HG03520 (cell line): ENCODE measurements at regions not wholly inside any gene's neighbourhood (a gene's known extent, or its start where the extent isn't known, plus 50 kb on each side); places are given as distances from the start of the nearest gene placed in this dataset.
"Not testable (repeated sequence)": the region's sequence is repeated elsewhere in the genome, so short reads cannot be mapped to it uniquely, and the experiment has no call there.

ENCODE experiments used
- ATAC-seq: cut with Tn5 transposase; IDR thresholded peaks from one replicate; pipeline ENCODE4 v1.9.1; 2021; ENCODE audit warnings: mild to moderate bottlenecking, moderate library complexity; ENCODE audit not compliant: unreplicated experiment

DNA sequence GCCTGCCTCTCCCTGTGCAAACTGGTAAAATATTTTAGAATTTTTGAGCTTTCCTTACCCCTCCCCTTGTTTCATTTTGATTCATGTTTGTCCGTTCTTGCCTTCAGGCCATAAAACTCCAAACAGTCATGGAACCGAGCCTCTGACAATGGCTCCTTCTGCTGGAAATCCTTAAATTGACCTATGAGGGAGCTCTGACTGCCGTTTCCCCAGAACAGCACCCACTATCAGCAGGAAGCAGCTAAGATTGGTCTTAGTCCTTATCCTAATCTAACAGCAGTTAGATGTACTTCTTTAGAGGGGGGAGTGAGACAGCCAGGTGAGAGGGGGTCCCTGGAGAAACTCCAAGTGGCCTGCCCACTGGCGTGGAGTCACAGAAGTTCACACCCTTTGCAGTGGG, 106.7 kb downstream of the FAM174A start:
- no peak for ATAC-seq

DNA sequence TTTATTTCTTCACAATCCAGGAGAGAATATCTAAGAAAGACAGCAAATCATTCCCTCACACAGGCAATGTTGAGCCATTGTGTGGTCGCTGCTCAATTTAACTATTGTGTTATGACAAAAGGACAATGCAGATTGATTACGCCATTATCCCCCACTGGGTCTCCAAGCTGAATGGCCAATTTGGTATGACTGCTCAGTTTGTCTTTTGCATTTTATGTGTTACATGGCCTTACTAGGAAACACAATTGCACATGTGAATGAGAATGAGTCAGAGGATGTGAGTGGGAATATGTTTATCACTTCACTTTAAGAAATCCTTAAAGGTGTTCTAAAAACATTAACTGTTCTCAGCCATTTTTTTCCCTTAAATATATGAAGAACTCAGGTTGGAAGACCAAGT, 108.3 kb downstream of the FAM174A start:
- ATAC-seq = no peak

DNA sequence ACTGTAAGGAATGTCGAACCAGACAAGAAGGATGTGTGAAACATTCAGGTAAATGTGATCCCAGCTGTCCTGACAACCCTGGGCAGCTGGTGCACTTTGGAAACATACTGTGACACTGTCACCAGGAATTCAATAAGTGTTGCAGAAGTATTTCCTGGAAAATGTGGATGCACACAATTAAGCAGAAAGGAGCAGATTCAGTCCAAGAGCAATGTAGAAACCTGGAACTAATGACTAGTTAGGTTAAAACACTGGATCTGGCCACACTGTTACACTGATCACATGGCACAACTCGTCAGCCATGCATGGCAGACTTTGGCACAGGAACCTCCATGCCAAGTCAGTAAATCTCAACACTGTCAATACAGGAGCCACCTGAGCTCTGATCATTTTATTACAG, 109.0 kb downstream of the FAM174A start:
- ATAC-seq = no peak

GRCh38 chr5:100644776-100645175, 109.6 kb downstream of the FAM174A start:
- ATAC-seq = no peak

DNA sequence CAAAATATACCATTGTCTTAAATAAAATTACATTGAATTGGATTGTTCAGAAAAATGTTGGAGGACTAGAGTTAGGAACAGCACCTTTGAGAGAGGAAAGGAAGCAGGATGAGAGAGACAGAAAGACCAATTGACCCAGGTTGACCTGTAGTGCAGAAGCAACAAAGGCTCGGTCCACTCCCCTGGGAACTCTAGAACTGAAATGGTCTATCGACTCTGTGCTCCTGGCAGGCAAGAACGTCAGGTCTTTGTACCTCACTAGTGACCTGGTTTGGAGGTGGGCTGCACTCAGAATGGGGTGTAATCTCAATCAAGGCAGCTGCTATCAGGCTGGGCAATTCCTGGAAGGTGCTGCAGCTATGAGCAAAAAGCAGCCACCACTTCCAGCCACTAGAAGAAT, 110.8 kb downstream of the FAM174A start:
- no peak for ATAC-seq

GRCh38 chr5:100646691-100647090, 111.5 kb downstream of the FAM174A start:
- no peak for ATAC-seq

DNA sequence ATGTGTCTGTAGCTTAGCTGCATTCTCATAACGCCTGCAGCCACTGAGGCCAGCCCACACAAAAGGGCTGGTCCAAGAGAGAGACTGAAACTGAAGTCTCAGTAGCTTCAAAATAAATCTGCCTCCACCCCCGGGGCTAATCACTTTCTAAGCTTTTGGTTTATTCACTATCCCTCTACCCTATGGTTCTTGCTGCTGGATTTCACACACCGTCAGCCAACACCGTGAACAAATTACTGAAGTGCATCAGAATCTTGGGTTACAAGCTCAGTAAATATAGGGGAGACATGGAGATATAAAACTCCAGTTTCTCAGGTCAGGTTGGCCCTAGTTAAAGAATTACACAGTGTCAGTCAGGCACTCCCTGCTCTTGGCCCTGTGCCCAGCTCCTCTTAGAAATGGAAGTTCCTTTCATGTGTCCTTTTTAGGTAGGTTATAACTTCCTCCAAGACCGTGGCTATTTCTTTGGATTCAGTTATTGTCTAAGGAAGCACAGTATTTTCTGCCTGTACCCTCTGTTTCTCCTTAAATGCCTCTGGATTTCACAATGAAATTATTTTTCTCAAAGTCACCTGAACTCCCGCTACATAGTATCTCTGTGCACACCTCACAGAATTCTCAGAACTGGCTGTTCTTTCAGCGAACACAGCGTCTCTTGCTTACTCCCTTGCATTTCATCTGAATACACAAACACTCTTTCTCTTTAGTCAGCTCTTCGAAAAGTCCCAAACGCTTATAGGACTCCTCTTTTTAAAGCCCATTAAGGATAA, 112.5 kb downstream of the FAM174A start:
- ATAC-seq = peak; percentile 49

DNA sequence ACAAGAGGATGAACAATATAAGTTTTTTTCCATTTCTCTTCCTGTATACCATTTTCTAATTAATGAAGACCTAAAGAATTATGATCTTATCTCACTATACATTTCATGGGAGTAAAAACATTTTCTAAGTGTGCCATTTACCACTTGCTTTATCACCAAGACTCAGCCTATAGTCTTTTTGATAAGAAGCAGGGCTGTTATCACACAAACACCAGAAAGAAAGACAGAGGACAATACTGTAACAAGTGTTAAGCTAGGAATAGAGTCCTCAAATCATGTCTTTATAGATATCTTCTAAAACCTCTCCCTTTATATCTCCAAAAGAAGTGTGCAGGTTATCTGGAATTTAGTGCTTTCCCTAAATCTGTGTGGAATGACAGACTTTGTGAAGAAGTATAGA, 119.7 kb downstream of the FAM174A start:
- ATAC-seq = no peak

DNA sequence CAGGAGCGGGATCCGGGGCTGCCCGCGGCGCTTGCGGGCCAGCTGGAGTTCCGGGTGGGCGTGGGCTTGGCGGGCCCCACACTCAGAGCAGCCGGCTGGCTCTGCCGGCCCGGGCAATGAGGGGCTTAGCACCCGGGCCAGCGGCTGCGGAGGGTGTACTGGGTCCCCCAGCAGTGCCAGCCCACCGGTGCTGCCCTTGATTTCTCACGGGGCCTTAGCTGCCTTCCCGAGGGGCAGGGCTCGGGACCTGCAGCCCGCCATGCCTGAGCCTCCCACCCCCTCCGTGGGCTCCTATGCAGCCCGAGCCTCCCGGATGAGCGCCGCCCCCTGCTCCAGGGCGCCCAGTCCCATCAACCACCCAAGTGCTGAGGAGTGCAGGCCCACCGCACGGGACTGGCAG, 121.6 kb downstream of the FAM174A start:
- not testable (repeated sequence) for ATAC-seq

DNA sequence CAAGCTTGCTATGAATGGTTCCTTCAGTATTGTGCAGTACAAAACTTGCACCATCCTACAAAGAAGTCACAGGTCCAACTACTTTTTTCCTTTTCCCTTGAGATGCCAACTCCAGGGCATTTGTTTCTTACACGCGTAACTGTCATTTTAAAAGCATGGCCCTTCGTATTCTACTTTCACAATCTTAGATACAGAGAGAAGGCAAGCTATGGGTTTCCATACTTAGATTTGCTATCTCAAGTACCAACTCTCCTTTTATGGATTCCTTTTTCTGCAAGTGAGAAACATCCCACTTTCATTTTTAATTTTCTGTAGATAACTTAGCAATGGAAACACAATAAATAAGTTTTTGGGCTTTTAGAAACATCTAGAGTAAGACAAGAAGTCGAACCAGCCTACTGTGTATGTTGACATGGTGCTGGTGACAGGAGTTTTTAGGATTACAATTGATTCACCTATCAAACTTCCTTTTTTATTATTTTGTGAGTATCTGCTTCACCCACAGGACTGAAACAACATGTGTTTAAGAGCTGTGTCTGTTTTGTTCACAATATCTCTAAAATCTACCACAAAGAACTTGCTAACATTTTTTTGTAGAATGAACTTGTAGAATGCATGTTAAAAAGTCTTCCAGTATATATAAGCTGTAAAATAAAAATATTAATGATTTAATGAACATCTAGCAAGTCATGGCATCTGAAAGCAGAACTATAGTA, 124.1 kb downstream of the FAM174A start:
- ATAC-seq = no peak

DNA sequence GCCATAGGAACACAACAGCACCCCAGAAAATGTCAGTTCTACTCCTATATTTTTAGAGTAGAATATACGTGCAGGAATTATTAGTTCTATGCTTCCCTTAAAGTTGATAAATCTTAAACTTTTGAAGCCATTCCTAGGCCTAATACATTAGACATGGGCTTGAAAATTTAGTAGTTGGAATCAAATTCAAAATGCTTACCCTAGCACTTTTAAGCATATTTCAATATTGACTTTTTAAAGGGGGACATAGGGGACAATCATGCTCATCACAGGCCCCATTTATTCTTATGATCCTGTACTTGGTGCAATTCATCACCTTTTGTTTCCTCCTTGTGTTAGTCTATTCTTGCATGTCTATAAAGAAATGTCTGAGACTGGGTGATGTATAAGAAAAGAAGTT, 129.0 kb downstream of the FAM174A start:
- ATAC-seq = no peak

DNA sequence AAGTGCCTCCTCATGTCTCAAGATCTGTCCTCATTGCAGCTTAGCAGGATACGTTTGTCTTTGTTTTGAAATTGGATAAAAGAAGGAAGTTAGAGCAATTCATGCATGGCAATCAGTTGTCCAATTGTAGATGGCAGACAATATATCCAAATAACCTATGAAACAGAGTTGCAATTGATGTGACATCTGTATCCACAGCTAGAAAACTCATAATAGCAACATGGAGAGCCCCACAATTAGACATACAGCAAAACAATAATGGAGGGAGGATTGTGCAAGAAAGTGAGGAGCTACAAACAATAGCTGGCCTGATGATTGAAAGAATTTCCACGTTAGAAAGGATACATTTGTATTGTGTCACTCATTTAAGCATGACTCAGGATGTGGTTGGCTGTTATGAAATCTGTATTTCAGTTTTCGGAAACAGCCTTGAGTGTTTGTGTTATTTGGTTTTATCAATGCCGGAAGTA, 132.0 kb downstream of the FAM174A start:
- peak; percentile 60 for ATAC-seq

DNA sequence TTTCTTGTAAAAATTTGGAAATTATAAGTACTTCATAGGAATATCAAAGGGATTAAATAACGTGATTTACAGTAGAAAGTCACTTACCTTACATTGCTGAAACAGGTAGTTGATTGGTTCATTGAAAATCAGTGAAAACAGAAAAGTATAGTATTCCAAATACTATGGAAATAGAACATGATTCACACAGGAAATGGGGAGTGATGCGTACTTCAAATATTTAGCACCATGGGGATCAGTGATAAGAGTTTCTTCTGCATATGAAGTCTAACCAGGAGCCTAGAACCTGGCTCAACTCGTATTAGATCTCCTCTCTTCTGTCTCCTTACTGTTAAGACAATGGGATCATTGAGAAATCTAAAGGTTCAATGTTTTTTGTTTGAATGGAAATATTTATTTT, 133.3 kb downstream of the FAM174A start:
- ATAC-seq = no peak

DNA sequence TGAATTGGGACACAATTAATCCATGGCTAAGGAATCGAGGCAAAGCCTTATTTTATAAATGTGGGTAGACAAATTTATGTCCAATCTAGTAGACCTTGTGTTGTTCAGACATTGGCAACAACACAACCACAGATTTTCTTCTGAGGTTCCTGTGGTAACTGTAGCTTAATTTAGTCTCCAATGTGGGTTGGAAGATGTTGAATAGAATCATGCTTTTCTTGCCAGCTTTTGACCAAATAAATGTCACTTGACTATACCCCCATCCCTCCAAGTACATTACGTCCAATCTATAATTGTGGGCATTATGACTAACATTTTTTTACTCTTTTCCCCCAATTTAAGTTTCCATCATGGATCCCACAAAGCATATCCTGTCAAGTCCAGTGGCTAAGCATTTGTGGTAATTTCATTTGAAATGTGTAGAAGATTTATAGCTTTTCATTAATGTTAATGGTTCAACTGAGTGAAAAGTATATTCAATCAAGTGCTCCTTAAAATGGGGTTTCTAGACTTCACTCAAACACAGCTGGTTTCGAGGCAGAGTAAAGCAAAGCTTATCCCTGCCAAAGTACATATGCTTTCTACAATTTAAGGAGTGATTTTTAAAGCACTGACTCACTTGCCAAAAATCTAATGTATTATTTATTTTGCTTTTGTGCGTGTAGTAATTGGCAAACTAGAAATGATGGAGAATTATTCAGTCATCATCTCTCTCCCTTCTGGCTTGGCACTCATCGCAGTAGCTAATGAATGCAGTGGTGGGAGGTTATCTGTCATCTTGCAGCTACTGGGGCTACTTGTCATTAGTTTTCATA, 141.8 kb downstream of the FAM174A start:
- ATAC-seq = no peak

DNA sequence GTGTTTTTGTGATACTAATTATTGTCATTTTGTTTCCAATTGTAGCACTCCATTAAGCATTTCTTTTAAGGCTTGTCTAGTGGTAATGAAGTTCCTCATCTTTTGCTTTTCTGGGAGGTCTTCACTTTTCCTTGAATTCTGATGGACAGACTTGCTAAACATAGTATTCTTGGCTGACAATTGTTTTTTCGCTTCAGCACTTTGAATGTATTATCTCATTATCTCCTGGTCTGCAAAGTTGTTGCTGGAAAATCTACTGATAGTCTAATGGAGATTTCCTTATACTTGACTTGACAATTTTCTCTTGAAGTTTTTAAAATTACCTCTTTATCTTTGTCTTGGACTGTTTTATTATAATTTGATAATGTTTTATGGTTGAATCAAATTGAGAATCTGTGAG, 147.5 kb downstream of the FAM174A start:
- ATAC-seq = no peak

DNA sequence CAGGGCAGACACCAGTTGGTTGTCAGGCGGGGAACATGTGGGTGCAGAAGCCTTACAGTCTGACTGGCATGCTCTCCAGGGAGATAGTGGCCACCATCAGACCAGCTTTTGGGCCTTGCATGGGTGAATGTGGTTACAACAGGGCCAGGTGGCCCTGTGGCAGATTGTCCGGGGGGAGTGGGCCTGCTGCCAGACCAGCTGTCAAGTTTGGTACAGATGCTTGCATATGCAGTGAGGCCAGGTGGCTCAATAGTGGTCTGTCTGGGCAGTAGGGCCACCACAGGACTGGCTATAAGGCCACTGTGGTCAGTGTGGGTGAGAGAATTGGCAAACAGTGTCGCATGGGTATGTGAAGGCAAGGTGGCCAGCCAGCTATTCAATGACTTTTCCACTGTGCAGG, 148.7 kb downstream of the FAM174A start:
- no peak for ATAC-seq

DNA sequence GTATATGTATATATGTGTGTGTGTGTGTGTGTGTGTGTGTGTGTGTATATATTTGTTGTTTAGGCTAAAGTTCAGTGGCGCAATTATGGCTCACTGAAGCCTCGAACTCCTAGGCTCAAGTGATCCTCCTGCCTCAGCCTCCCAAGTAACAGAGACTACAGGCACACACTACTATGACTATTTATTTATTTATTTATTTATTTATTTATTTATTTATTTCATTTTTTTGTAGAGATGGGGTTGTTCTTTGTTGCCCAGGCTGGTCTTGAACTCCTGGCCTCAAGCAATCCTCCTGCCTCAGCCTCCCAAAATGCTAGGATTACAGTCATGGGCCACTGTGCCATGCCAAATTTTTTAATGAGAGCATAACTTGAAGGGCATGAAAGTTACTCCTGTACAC, 149.9 kb downstream of the FAM174A start:
- ATAC-seq = not testable (repeated sequence)

DNA sequence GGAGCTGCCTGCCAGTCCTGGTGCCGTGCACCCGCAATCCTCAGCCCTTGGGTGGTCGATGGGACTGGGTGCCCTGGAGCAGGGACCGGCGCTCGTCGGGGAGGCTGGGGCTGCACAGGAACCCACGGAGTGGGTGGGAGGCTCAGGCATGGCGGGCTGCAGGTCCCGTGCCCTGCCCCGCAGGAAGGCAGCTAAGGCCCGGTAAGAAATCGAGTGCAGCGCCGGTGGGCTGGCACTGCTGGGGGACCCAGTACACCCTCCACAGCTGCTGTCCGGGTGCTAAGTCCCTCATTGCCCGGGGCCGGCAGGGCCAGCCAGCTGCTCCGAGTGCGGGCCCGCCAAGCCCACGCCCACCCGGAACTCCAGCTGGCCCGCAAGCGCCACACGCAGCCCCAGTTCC, 153.7 kb downstream of the FAM174A start:
- ATAC-seq = not testable (repeated sequence)

DNA sequence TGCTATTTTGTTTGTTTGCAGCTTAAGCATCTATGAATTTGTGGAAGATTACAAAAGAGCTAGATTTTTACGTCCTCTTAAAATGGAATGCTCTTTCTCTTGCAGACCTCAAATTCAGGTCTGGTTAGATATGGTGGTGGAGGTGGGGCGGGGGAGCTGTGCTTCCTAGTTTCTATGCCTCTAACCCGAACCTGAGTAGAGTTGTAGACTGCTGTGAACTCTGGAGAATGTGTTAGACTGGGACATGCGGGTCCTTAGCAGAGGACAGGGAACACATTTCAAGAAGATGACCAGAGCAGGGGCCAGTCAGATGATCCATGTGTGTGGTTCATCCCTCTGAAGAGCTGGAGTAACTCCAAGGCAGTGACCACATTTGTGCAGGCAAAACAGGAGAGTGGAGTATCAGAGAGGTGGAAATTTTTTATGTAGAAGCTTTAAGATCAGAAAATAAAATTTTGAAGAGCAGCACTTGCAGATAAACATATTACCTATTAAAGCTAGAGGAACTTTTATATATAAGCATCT, 154.9 kb downstream of the FAM174A start:
- no peak for ATAC-seq

DNA sequence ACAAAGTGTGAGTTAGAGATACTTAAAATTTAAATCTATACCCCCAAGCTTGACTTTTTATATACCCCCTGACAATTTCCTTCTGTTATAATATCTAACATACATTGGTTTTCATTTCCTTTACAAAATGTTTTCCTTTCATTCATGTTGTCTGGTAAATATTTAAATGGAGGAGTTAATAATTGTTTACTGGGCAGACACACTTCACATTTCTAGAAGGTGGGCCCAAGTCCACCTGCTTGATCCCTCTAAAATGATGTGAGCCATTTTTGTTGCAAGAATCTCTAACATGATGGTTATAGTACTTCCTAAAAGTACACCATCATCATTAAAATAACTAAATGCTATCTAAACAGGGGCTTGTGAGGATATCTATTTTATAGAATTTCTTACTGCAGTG, 155.9 kb downstream of the FAM174A start:
- ATAC-seq = no peak

- ATAC-seq = no peak
Measured at GRCh38 chr5:100691548-100691947, 156.4 kb downstream of the FAM174A start.
